Loucy (cell line): ENCODE measurements at regions not wholly inside any gene's neighbourhood (a gene's known extent, or its start where the extent isn't known, plus 50 kb on each side); places are given as distances from the start of the nearest gene placed in this dataset.

Source experiments
- H2AFZ ChIP-seq: fragments of 200-600 bp; sonication (generic); 2 replicates; pipeline ENCODE4 v1.6.0; 2016; ENCODE audit warnings: antibody characterized with exemption, mild to moderate bottlenecking, low read length, moderate library complexity
- H3F3A ChIP-seq: fragments of 200-600 bp; 2 replicates; pipeline ENCODE4 v1.6.0; 2016; ENCODE audit warnings: antibody characterized with exemption, low read depth, mild to moderate bottlenecking
- H3K27me3 ChIP-seq: fragments of 200-600 bp; sonication (generic); 2 replicates; pipeline ENCODE4 v1.6.1; 2014; ENCODE audit warnings: low read length, mild to moderate bottlenecking; ENCODE audit not compliant: insufficient read depth, poor library complexity, severe bottlenecking
- H3K36me3 ChIP-seq: fragments of 200-600 bp; sonication (generic); 2 replicates; pipeline ENCODE4 v1.6.1; 2016; ENCODE audit warnings: low read length; ENCODE audit not compliant: insufficient read depth
- H3K4me1 ChIP-seq: fragments of 200-600 bp; sonication (generic); 2 replicates; pipeline ENCODE4 v1.5.1; 2014; ENCODE audit warnings: low read length, mild to moderate bottlenecking; ENCODE audit not compliant: insufficient read depth, poor library complexity, severe bottlenecking
- H3K4me2 ChIP-seq: fragments of 200-600 bp; sonication (generic); 2 replicates; pipeline ENCODE4 v1.6.0; 2014; ENCODE audit warnings: antibody characterized with exemption, low read length, low read depth, mild to moderate bottlenecking; ENCODE audit not compliant: poor library complexity, severe bottlenecking
- H3K4me3 ChIP-seq: fragments of 200-600 bp; sonication (generic); 2 replicates; pipeline ENCODE4 v1.5.1; 2014; ENCODE audit warnings: low read length, mild to moderate bottlenecking, mixed read lengths; ENCODE audit not compliant: poor library complexity, severe bottlenecking
- H3K79me2 ChIP-seq: fragments of 200-600 bp; sonication (generic); 2 replicates; pipeline ENCODE4 v1.6.1; 2014; ENCODE audit warnings: low read length; ENCODE audit not compliant: insufficient read depth
- H3K9ac ChIP-seq: fragments of 200-600 bp; sonication (generic); 2 replicates; pipeline ENCODE4 v1.6.0; 2014; ENCODE audit warnings: mild to moderate bottlenecking, low read depth, low read length, moderate library complexity; ENCODE audit not compliant: poor library complexity, severe bottlenecking
- H3K9me2 ChIP-seq: fragments of 200-600 bp; sonication (generic); replicated peaks from 2 replicates; pipeline ENCODE4 v1.6.1; 2016; ENCODE audit warnings: low read depth, low read length, mixed read lengths
- H3K9me3 ChIP-seq: fragments of 200-600 bp; sonication (generic); 2 replicates; pipeline ENCODE4 v1.6.1; 2014; ENCODE audit warnings: mild to moderate bottlenecking, antibody characterized with exemption, low read length, low read depth; ENCODE audit not compliant: insufficient read depth
- H4K20me1 ChIP-seq: fragments of 200-600 bp; sonication (generic); 2 replicates; pipeline ENCODE4 v1.6.0; 2014; ENCODE audit warnings: antibody characterized with exemption, low read length, mild to moderate bottlenecking; ENCODE audit not compliant: insufficient read depth, poor library complexity, severe bottlenecking
- CTCF ChIP-seq: fragments of 200-600 bp; sonication (generic); conservative IDR thresholded peaks from 2 replicates; pipeline ENCODE4 v1.5.1; 2014; ENCODE audit warnings: mild to moderate bottlenecking, antibody characterized with exemption, low read length
- EZH2phosphoT487 ChIP-seq: fragments of 200-600 bp; IDR thresholded peaks from 2 replicates; pipeline ENCODE4 v1.6.1; 2018; ENCODE audit warnings: antibody characterized with exemption, mild to moderate bottlenecking, moderate library complexity, borderline replicate concordance

- Histone ChIP-seq H3K27me3 (no peaks in the 10 kb centered on the region), H2AFZ (no peak overlapping the region), H3K4me2 (no peak overlapping the region), H3K79me2 (no peaks in the 10 kb centered on the region), H3K4me3 (no peak overlapping the region), H3K36me3 (no peaks in the 10 kb centered on the region), H3K9me2 (no peaks in the 10 kb centered on the region), H3K9me3 (no peaks in the 10 kb centered on the region), H3K4me1 (no peaks in the 10 kb centered on the region), H3K9ac (no peak overlapping the region), H3F3A (no peaks in the 10 kb centered on the region), H4K20me1 (no peaks in the 10 kb centered on the region)
- TF ChIP-seq EZH2phosphoT487 (no peak), CTCF (no peak)
Observed at GRCh38 chr5:159400476-159400875, 70.2 kb upstream of the IL12B start.

GRCh38 chr5:159402311-159402710, 72.0 kb upstream of the IL12B start:
- Histone ChIP-seq H2AFZ (no peak overlapping the region), H3K4me1 (no peaks in the 10 kb centered on the region), H3K9me3 (no peaks in the 10 kb centered on the region), H3F3A (no peaks in the 10 kb centered on the region), H3K4me2 (no peak overlapping the region), H3K9me2 (no peaks in the 10 kb centered on the region), H3K36me3 (no peaks in the 10 kb centered on the region), H3K27me3 (no peaks in the 10 kb centered on the region), H3K79me2 (no peaks in the 10 kb centered on the region), H4K20me1 (no peaks in the 10 kb centered on the region), H3K9ac (no peak overlapping the region), H3K4me3 (no peak overlapping the region)
- TF ChIP-seq EZH2phosphoT487 (no peak), CTCF (no peak)

- H3K9ac ChIP-seq: no peak overlapping the region
- H3K27me3 ChIP-seq: no peaks in the 10 kb centered on the region
Observed at GRCh38 chr5:159402856-159403255, 72.6 kb upstream of the IL12B start.

More at GRCh38 chr5:159402856-159403255, 72.6 kb upstream of the IL12B start:
- TF ChIP-seq CTCF (no peak), EZH2phosphoT487 (no peak)
- H4K20me1 ChIP-seq: no peaks in the 10 kb centered on the region
- no peak overlapping the region for H3K4me2 ChIP-seq
- H3K79me2 ChIP-seq: no peaks in the 10 kb centered on the region
- H3K4me1 ChIP-seq: no peaks in the 10 kb centered on the region
- no peaks in the 10 kb centered on the region for H3K9me2 ChIP-seq
- H3K36me3 ChIP-seq: no peaks in the 10 kb centered on the region
- no peak overlapping the region for H2AFZ ChIP-seq
- no peaks in the 10 kb centered on the region for H3F3A ChIP-seq
- H3K9me3 ChIP-seq: no peaks in the 10 kb centered on the region
- no peak overlapping the region for H3K4me3 ChIP-seq
